ENCODE measurements at regions not wholly inside any gene's neighbourhood (a gene's known extent, or its start where the extent isn't known, plus 50 kb on each side); places are given as distances from the start of the nearest gene placed in this dataset.
A peak's percentile ranks its signal among the peaks of the same experiment; 100 is the strongest.
"Not testable (repeated sequence)": the region's sequence is repeated elsewhere in the genome, so short reads cannot be mapped to it uniquely, and the experiment has no call there.

DNA sequence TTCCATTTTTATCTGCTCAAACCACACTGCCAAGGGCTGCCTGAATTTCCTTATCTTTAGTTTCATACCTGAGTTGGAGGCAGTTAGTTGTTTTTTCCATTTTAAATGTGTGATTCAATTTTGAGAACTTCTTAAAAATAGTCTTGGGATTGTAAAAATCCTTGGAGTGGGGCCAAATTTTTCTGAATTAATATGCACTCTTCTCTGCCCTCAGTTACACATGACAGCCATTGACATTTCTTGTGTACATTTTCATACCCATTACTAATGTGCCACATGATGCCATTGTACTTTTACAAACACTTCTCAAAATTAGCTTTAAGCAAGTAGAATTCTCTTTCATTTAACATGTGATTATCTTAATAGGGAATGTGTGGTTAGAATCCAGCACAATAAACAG, 141.7 kb downstream of the C3orf38 start:
- DNase-seq: no peak

DNA sequence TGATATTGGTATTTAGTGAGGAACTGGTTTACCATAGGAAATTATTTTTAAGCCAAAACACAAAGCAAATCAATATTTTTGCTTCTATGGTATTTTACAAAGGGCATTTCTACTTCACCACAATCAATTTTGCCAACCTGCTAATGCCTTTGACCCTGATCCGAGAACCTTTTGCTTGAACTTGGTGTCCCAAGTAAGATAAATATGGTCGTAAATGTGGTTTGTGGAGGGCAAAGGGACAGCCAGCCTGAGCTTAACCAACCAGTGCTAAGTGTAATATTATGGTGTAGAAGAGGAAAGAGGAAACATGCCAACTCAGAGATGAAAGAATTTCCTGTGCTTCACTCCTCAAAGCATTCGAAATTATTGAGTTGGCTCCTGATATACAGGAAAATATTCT, 148.4 kb downstream of the C3orf38 start:
- DNase-seq: no peak

GRCh38 chr3:88301273-88301995, 151.7 kb downstream of the C3orf38 start:
- DNase-seq: no peak

DNA sequence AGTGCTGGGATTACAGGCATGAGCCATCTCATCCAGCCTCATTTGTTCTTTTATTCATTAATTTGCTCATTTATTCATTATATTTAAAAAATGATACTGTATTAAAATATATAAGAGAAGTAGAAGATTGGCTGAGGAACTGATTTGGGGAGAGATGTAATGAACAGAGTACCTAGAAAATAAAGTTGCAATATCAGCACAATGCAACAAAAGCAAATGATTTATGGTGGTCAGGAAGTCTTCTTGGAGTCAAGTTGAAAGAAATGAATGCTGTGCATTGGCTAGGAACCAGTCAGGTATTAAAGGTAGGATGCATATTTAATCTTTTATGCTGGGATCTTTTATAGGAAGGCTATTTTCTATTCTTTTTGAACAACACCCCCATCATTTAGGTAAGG, 152.2 kb downstream of the C3orf38 start:
- DNase-seq: no peak

- DNase-seq: not testable (repeated sequence)
Observed at GRCh38 chr3:88303331-88303904, 153.7 kb downstream of the C3orf38 start.

DNA sequence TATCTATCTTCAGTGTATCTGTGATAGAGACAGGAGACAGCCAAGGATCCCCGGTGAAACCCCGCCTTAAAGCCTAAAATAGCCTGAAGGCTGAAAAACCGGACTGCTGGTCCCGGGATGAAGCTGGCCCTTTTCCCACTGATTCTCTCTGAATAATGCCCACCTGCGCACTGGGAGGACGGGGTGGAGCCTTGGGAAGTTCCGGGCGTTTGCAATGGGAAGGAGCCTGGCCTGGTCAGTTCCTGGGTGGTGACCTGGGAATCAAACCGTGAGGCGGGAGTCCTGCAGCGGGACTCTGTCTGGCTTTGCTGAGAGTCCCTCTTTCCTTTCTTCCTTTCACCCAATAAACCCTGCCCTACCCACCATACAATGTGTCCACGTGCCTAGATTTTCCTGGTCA, 157.9 kb downstream of the C3orf38 start:
- no peak for DNase-seq

DNA sequence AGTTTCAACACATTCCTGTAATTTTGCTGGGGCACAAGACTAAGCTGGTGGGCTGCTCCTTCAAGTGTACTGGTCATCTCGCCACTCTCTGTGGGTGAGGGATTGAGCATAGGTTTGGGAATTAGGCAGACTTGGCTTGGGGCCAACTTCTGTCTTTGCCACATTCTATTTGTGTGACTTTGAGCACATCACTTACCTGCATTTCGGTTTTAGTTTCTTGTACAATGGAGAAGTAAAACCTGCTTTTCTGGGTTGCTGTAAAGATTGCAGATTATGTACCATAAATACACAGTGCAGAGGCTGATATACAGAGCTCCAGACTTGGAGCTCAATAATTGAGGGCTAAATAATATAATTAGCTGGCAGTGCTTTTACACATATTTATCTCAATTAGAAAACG, 162.1 kb downstream of the C3orf38 start:
- no peak for DNase-seq

DNA sequence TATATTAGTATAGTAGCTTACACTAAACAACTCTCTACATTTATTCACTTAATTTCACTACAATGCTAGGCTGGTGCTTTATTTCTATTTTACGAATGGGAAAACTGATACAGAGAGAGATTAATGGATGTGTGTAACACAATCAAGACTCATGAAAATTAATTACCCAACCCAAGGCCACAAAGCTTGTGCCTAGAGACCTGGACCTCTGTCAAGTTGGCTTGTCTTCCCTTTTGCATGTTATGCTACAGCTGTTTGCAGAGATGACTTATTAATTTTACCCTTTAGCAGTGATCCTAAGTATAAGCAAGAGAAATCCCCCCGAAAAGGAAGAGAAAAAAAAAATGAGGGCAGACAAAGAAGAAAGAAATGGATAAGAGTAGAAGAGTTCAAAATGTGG, 162.5 kb downstream of the C3orf38 start:
- no peak for DNase-seq

- DNase-seq: no peak
Observed at GRCh38 chr3:88318067-88318466, 168.3 kb downstream of the C3orf38 start.

GRCh38 chr3:88321363-88322050, 171.7 kb downstream of the C3orf38 start:
- no peak for DNase-seq

DNA sequence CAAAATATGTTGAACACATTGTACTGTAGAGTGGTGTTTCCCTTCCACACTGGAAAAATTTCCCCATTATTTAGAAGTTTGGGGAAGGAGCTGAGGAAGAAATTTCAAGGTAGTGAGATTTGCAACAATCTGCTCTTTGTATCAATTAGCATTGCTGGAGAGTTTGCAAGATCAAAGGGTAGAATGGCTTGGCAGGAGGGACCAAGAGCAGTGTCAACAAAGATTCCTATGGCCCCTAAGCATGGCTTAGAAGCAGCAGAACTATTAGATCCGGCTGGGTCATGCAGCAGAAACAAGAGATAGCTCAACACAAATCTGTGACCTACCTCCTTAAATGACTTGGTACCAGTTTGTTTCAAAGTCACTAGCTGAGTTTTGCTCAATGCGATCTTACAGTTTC, 175.0 kb downstream of the C3orf38 start:
- no peak for DNase-seq

- DNase-seq: peak; percentile 8
Observed at GRCh38 chr3:88334187-88334868, 184.6 kb downstream of the C3orf38 start.

- no peak for DNase-seq
Observed at GRCh38 chr3:88336894-88337293, 187.1 kb downstream of the C3orf38 start.

GRCh38 chr3:88343264-88343663, 193.5 kb downstream of the C3orf38 start:
- DNase-seq: no peak

- DNase-seq: no peak
Observed at GRCh38 chr3:88346643-88347042, 196.9 kb downstream of the C3orf38 start.

DNA sequence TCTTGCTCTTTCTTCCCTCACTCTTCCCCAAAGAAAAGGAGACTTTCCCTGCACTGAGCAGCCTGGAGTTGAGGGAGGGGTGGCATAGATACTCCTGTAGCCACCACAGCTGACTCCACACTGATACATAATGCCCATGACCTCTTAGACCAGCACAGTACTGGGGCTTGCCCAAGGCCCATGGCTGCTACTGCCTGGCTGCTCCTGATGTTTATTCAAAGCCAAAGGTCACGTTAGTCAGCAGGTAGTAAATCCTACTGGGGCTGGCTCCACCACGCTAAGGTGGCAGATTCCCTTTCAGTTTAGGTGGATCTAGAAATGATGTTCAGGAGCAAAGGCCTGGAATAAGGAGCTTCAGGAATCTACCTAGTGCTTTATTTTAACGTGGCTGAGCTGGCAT, 212.7 kb downstream of the C3orf38 start:
- no peak for DNase-seq

GRCh38 chr3:88364926-88365325, 215.2 kb downstream of the C3orf38 start:
- DNase-seq: no peak

DNA sequence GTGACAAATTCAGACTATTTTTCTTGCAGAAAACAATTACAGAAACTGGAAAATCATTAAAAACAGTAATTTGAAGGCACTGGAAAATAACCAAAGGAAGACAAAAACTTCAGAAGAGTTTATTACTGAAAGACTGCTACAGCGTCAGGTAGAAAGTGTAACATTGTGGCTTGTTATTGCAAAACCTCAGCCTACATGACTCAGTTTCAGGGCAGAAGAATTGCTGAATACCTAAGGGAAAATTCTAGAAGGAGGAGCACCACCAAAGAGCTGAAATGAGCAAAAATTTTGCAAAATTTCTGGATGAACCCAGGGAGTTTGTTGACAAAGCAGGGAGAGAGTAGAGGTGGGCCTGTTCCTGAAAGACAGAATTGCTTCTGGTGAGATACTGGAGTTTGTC, 219.6 kb downstream of the C3orf38 start:
- no peak for DNase-seq

- no peak for DNase-seq
Observed at GRCh38 chr3:88369767-88370166, 220.0 kb downstream of the C3orf38 start.

DNA sequence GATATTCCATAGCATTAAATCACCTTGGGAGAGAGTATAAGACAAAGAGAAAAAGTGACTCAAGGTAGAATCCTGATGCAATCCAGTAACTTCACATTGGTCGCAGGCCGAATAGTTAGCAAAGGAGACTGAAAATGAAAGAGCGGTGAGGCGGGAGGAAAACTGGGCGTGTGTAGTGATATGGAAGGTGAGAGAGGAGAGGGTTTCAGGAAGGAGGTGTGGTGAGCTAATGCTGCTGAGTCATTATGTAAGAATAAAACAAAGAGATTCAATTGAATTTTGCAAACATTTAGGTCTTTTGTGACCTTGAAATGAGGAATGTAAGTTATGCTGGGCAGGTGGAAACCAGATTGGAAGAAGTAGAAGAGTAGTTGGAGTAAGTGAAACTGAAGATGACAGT, 235.3 kb downstream of the C3orf38 start:
- no peak for DNase-seq

DNA sequence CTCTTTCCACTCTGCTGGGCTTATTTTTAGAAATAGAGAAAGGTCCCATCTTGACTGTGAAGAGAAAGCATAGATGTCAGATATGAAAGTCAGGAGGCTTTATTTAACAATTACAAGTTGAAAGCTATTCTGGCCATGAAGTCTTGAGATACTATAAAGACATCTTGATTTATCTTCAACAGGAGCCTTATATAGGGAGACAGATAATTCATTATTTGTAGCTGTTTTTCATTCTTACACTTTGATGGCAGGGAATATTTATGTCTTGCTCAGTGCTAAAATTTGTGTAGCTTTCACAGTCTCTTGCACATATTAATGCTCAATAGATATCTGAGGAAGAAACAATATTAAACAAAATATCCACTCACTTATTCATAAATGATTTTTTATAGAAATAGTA, 248.8 kb downstream of the C3orf38 start:
- DNase-seq: no peak

GRCh38 chr3:88403319-88403718, 253.6 kb downstream of the C3orf38 start:
- DNase-seq: no peak

GRCh38 chr3:88408097-88408496, 258.3 kb downstream of the C3orf38 start:
- DNase-seq: no peak
